Transverse colon (tissue), 3 donors: ENCODE measurements at regions not wholly inside any gene's neighbourhood (a gene's known extent, or its start where the extent isn't known, plus 50 kb on each side); places are given as distances from the start of the nearest gene placed in this dataset.

ENCODE experiments used
- EP300 ChIP-seq: sonication (generic); formaldehyde crosslinking; IDR thresholded peaks from one replicate; pipeline ENCODE4 v1.6.1; 2017; ENCODE audit warnings: antibody characterized with exemption, low read depth
- TF ChIP-seq, protein P1 (sequence below), 5 experiments: fragments of 200-600 bp in 3 of 5; fragments of 450-650 bp in 2 of 5; sonication (generic) in 3 of 5; IDR thresholded peaks; 1 replicate in 2 of 5; 2 replicates in 3 of 5; pipeline ENCODE4 v1.5.1; 2016 to 2017; ENCODE audit warnings: antibody characterized with exemption in 5 of 5, inconsistent platforms in 3 of 5, mild to moderate bottlenecking in 2 of 5, moderate library complexity in 1 of 5

DNA sequence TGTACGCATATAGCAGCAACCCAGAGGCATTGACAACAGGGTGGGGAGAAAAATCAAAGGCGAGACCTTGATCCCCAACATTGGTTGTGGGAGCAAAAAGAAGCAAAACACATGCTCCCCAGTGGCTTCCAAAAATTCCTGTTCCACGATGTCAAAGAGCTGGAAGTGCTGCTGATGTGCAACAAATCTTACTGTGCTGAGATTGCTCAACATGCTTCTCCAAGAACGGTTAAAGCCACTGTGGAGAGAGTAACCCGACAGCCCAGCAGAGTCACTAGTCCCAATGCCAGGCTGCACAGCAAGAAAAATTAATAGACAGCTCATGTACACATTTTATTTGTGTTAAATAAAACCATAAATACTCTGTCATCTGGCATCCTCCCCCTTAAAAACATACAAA lies 179.9 kb upstream of the PFN2 start:
- TF ChIP-seq EP300, result no peak
- TF ChIP-seq, protein P1, sequence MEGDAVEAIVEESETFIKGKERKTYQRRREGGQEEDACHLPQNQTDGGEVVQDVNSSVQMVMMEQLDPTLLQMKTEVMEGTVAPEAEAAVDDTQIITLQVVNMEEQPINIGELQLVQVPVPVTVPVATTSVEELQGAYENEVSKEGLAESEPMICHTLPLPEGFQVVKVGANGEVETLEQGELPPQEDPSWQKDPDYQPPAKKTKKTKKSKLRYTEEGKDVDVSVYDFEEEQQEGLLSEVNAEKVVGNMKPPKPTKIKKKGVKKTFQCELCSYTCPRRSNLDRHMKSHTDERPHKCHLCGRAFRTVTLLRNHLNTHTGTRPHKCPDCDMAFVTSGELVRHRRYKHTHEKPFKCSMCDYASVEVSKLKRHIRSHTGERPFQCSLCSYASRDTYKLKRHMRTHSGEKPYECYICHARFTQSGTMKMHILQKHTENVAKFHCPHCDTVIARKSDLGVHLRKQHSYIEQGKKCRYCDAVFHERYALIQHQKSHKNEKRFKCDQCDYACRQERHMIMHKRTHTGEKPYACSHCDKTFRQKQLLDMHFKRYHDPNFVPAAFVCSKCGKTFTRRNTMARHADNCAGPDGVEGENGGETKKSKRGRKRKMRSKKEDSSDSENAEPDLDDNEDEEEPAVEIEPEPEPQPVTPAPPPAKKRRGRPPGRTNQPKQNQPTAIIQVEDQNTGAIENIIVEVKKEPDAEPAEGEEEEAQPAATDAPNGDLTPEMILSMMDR (IDR thresholded peaks at IDR 0.05), result no peak
